ENCODE measurements at regions not wholly inside any gene's neighbourhood (a gene's known extent, or its start where the extent isn't known, plus 50 kb on each side); places are given as distances from the start of the nearest gene placed in this dataset.

DNA sequence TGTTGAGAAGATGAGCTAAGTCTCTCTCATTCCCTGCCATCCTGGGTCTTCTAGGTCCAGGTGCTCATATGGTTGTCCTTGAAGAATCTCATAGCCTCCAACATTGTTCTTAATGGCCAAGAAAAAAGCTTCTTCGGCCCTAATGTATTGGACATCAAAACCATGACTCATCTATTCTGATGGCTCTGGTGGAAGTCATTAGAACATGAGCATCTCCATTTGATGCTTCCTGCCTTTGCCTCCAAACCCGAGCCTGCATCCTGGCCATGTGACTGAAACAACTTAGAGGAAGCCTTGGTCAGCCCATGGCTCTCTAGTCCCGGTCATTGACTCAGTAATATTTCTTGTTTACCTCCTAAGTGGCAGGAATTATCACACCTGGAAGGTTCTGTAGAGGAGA is 264.1 kb upstream of the FZD8 start:
- no peak for DNase-seq (ENCODE audit: low read depth, low spot score)

DNA sequence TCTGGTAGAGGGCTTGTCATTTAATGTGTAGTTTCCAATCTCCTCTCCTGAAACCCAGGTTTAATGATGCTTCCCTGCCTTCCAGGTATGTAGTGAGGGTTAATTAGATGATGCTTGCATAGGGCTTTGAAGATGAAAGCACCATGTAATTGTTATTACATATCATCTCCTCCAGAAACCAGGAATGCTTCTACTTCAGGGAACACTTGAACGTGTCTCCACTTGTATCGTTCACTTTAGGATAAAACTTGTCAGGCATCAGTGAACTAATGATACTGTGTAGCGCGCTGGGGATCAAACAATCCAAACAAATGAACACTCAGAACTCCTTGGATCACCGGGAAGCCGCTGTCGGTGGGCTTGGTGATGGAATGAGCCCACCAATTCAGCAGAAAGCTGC is 260.9 kb upstream of the FZD8 start:
- no peak for DNase-seq (ENCODE audit: low read depth, low spot score)

DNA sequence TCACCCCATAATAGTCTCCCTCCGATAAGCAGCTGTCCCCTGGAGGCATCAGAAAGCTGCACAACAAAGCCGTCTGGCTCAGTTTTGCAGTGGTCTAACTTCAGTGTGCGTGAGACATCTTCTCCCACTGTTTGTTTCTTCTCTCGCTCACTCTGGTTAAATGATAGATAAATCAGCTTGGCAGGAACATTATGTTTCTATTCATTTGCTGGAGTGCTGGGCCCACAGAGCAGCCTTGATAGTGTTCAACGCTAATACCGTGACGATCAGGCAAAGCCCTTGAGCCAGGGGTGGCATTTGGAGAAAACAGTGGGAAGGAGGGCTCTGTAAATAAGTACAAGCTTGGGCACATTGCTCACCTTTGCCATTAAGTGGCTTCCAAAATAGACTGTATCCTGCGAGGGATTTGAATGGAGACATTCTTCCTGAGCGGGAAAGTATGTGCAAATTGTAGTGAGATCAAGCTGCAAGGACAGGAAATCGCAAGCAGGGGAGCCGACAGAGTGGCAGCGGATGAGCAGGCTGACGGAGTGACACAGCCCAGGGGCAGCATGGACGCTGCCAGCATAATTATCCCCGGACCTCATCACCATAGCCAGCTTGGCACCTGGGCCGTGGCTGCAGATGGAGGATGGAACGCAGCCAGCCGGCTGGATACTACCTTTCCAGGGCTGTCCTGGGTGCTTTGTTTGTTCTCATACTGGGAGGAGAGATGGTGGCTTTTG is 256.8 kb upstream of the FZD8 start:
- DNase-seq (ENCODE audit: low read depth, low spot score): no peak

DNA sequence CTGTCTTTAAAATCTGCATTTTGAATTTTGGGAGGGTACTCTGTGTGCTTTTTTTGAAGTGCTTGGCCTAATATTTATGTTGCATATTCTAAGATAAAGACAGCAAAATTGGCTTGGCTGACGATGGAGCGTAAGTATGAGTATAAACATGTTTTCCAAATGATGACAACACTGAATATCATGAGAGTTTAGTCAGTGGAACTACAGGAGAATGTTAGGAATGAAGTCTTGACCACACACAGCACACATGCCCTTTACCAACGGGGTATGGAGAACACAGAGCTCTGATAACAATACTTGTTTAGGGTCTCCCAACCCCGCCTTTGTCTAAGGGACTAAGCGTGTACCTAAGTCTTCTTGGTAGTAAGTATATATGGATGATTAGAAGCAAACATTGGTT is 253.9 kb upstream of the FZD8 start:
- DNase-seq (ENCODE audit: low read depth, low spot score): no peak

DNA sequence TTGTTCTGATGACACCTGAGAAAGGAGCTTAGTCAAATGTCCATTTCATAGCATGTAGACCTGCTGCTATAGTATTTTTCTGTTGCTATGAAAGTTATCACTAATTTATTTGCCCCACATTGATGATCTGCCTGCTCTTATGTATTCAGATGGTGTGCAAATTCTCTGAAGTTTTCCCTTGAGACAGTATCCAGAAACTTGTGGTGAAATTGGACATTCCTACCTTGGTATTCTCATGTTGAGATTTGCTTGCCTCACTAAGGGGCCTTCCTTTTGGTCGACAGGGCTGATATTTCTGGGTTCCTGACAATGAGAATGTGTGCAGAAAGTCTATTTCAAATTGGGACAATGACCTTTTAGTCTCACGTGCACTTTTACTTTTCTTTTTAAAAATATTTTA is 253.2 kb upstream of the FZD8 start:
- no peak for DNase-seq (ENCODE audit: low read depth, low spot score)

DNA sequence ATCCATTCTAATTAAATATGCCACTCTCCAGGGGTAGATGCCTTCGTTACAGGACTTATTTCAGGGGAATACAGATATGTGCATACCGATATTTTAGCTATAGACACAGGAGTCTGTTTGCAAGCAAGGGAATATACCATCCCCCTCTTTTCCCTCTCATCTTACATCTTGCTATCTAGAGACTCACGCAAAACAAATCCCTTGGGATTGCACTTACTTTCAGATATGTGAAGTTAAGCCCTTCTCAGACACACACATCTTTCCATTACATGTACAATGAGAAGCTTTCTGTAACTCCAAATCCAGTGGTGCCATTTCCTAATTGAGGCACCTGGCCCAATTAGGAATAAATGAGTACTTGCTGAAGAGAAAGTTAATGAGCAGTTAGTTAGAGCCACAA is 250.4 kb upstream of the FZD8 start:
- DNase-seq (ENCODE audit: low read depth, low spot score): no peak

DNA sequence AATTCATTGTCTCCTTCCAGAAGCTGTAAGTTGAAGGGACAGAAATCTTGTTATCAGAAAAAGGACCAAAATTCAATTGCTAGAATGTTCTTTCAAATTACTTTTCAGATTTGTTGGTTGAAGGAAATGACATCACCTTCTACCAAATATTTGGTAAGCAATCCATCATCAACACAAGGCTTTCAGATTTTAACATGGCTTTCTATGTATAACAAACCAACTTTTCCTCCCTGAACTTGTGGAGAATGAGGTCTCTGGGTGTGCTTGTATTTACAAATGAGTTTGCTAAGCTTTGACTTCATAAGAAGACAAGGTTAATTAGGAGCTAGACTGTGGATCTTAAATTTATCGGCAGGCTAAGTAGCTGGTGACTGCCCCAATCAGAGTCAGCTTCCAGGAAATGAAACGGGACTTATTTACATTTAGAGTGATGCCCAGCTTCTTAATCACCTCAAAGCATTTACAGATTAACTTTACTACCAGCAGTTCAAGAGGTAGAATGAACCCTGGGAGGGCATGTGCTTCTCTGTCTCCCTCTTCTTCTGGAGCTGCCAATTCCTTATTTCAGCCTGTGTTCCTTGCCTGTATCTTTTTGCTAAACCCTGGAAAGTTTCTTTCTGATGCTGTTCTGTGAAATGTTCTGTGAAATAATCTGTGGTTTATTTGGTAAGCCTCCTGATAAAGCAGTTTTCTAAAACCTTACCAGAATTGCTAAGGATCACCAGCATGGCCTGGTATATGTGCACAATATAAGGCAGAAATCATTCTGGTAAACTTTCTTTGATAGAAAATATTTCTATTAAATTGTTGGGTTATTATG is 248.8 kb upstream of the FZD8 start:
- DNase-seq (ENCODE audit: low read depth, low spot score): no peak

DNA sequence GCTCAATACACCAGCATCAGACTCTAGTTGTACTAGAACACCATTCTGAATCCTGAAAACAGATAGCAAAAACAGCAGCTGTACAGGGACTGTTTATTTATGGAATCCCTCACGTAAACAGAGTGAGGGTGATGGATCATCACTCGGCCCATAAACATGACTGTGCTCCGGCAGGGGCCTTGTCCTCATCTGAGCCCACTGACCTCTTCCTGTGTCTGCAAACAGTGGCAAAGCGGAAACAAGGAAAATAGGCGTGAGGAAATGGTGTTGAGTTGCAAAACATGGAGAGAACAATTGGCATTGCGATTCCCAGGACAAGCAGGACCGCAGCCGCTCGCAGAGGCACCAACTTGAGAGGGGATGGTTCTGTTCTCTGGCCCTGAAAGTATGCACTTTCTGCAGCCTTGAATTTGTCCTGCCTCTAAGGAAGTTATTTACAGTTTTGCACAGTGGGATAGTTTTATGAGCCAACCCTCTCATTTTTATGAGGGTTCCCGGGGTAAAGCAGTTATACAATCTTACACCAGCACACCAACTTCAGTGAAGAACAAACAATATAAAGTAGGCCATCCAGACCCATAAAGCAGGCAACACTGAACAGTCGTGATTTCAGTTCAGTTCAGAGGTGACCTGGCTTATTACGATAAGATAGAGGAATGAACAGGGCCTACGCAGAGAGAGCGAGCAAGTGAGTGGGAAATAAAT is 248.0 kb upstream of the FZD8 start:
- DNase-seq (ENCODE audit: low read depth, low spot score): no peak

DNA sequence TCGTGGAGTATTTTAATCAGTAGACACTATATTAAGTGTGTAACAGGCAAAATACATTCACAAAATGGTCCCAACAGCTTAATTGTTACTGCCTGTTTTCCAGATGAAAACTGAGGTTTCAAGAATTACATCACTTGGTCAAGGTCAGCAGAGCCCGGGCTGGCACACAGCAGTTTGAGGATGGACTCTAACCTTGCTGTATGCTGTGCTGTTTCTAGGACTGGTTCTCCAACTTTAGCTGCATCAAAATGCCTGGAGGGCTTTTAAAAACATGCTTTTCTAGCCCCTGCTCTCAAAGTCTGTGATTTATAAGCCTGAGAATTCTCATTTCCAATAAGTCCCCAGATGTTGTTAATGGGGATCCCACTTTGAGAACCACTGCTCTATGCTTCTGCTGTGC is 247.1 kb upstream of the FZD8 start:
- DNase-seq (ENCODE audit: low read depth, low spot score): no peak

DNA sequence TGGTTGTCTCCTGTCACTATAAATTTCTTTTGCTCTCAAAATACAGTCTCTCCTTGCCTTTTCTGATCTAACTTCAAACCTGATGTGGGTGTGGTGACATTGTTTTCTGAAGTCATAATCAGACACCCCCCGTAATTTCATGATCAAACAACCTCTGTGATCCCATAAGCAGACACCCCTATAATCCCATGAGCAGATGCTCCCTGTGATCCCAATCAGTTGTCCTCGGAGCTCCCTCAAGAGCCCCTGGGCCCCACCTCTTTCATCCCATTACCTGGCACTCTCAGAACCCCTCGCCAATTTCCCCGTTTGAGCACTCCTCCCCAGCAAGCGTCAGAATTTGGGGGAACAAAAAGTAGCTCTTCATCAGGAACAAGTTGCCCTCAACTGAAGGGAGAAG is 246.3 kb upstream of the FZD8 start:
- no peak for DNase-seq (ENCODE audit: low read depth, low spot score)

DNA sequence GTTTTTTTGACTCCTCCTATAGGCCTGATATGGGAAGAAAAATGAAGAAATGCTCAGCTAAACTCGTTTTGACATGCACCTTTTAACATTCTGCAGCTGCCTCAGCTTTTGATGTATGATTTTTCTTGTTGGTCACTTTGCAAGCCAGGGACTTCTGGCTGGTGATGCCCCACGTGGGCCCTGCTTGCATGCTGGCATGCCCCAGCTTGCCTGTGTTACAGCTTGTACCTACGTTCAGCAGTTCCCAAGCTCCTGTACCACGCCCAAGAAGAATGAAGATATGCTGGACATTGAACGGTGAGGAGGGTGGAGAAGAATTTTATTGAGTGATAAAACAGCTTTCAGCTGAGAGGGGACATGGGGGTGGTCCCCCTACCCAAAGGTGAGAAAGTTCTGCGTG is 245.6 kb upstream of the FZD8 start:
- no peak for DNase-seq (ENCODE audit: low read depth, low spot score)

DNA sequence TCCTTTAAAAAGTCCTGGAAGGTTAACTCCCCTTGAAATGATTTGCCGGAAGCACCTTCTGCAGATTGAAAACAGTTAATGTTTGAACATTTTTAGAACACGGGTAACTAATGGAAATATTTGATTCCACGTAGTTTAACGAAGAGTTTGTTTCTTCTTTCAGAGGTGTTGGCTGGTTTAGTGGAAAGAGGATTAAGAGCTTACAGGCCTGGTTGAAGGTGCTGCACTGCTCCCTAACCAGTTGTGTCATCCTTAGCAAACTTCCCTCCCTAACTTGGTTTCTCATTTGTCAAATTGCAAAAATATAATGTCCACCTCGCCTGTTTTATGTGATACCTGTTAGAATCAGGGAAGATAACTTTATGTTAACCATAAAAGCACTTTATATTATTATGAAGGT is 243.0 kb upstream of the FZD8 start:
- DNase-seq (ENCODE audit: low read depth, low spot score): no peak

DNA sequence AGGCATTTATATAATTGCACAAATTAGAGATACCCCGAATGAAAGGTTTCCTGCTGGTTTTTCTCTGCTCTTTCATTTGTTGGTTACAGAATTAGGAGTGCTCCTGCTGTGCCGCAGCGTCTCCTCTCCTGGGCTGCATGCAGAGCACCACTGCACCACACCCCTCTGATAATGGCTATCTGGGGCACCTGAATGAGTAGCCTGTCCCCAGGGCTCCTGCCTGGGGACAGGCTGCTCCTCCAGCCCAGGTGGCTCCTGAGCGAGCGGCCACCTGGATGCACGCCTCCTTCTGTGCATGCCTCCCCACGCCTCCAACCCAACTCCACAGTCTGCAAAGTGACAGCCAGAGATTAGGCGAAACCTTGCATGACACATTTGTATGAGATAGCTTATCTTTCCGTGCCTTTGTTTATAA is 242.6 kb upstream of the FZD8 start:
- no peak for DNase-seq (ENCODE audit: low read depth, low spot score)

DNA sequence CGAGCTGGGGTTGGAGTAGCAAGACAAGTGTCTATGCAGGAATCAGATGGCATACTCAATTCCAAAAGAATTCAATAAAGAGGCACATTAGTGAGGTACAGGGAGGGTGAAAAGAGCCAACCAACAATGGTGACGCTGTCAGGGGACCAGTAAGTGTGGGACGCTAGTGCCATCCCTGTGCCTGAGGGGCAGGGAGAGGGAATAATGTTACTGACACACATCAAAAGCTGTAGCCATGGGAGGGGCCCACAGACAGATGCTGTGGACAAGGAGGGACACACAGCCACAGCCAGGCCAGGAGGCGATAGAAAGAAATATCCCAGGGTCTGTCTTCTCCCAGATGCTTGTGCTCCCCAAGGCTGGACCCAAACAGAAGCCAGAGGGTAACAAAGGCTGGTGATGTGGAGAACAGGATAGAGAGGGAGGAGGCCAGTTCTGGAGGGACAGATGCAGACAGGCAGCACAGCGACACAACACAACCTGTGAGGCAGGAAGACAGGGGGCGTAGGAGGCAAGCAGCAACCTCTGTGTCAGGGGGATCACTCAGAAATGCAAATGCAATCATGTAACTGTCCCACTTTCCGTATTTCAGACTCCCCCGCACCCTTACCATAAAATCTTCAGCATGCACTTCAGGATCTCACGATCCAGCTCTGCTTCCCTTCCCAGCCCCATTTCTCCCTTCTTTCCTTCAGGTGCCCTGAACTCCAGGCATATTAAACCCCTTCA is 240.5 kb upstream of the FZD8 start:
- no peak for DNase-seq (ENCODE audit: low read depth, low spot score)

DNA sequence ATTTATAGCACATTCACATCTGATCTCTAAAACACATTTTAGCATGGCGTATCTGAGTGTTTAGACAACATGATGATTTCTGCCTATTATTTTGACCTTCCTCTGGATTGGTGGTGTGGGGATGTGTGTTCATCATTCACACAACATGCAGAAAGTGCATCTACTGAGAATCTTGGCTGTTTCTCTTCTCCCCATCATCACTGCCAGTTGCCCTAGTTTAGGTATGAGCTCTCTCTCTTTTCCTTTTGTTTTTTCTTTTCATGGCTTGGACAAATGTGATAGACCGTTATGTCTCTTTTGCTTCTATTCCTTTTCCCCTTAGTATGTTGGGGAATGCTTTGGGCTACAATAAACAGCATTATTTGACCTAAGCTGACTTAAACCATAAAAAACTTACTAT is 239.2 kb upstream of the FZD8 start:
- DNase-seq (ENCODE audit: low read depth, low spot score): no peak

DNA sequence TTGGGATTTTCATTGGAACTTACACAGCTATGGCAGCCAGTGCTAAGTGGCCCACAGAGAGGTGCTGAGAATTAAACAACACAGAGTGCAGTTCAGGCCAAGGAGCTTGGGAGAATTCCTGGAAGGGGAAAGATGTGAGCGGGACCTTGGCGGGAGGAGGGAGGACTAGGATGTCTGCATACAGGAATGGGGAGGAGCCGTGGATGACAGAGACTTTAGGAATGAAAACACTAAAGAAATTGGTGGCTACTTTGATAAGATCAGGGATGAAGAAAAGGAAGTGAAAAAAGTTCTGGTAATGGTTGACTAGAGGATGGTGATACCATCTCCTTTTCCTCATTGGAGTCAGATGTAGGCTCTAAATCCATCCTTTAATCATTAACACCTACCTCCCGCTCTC is 234.2 kb upstream of the FZD8 start:
- DNase-seq (ENCODE audit: low read depth, low spot score): no peak

DNA sequence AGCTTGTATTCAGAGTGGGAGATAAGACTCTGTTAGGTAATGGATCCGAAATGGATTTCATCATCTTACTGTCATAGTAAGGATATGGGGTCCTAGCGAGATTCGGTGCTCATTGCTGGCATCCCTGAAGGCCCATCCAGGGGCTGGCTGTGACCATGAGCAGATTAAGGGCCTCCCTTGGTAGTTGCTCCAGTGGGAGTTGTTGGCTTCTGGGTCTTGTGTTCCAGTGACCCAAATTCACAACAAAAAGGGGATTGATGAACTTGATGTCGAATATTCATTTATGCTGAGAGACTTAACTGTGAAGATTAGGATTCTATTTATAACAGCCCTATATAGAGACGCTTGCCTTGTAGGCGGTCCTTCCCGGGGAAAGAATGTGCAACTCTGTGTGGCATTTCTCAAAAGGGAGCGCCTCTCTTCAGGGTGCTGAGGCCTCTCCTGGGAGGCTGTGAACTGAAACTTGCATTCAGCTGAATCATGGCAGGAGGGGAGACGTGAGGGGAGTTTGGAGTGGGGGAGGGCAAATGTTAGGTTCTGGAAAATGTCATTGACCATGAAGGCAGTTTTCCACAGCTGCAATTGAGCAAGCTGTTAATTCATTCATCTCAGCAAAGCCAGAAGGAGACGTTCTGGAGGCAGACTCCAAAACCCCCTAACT is 233.1 kb upstream of the FZD8 start:
- DNase-seq (ENCODE audit: low read depth, low spot score): no peak

DNA sequence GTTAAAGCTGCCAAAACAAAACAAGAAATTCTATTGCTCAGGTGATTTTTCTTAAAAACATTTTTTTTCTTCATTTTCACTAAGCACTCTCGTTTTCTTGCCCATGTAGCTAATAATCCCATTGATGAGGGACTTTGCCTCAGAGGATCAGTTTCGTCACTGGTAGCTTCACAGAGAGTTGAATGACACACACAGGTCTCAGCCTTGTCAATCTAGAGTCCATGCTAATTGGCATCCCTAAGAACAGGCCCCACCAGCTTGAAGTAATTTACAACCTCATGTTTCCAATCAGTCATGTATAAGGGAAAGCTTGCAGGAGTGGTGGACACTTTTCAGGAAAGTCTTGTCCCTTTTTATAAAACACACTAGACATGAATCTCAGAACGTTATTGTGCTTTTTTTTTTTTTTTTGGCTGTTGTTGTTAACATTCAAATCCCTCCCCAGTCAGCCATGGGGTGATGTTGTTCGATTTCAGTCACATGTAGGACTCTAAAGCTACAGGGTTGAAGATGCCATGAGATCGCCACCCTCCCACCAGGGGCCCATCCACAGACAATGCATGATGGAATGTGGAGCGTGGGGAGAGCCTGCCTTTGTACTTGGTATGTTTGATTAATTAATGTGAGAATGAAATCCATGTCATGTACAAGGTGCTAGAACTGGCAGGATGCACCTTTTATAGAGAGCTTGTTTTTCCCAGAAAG is 232.4 kb upstream of the FZD8 start:
- DNase-seq (ENCODE audit: low read depth, low spot score): no peak

DNA sequence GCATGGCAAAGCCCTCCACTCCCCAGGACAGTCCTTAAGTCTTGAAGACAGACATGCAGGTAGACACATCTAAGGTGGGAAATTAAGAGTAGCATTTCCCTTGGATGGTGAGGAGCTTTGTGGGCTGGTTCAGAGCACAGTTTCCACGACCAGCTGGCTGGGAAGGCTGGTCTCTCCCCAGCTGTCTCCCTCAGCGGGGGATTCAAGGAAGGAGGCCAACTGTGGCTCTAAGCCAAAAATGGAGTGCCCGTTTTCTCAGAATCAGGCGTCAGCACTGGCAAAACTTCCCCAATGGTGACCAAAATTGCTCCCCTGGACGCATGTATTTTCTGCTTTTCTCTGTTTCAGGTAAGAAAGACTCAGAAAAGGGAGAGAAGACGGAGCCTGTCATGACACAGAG is 230.6 kb upstream of the FZD8 start:
- no peak for DNase-seq (ENCODE audit: low read depth, low spot score)

DNA sequence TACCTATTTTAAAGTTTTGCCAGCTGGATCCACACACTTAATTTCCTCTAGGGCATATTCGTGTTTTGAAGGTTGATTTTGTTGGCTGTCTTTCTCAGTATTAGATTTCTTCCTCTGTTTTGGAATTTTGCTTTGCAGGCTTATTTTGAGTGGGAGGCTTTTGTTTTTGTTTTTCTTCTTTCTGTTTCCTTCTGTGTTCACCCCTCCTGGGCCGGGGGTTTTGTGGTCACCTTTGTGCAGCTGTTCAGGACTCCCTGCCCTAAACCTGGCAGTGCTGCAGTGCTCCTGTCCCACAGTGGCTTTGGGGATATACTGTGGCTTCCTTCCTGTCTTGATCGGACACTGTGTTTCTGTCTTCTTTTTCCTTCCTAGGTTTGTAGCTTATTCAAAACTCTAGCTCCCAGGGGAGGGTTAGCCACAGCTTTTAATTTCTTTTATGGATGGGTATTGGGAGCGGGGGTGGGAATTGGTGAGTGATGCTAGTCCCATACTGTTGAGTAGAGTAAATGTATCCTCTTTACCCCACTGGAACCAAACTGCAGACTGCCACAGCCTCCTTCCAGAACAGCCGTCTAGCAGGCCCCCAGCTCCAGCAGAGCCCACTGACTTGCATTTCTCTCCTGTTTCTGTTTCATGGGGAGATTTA is 228.7 kb upstream of the FZD8 start:
- no peak for DNase-seq (ENCODE audit: low read depth, low spot score)

Data from brain pericyte (primary cell).